A673 (cell line): ENCODE measurements at regions not wholly inside any gene's neighbourhood (a gene's known extent, or its start where the extent isn't known, plus 50 kb on each side); places are given as distances from the start of the nearest gene placed in this dataset.

Experiments
- BruUV-seq: library from RNA; stranded (reverse); fragments of 400-500 nt; replicated peaks from 2 replicates; lab custom pipeline; 2021; lab: Mats Ljungman, UMichigan
- CTCF ChIA-PET: fragments of 300-600 bp; sonication (Branson Sonifier 250); formaldehyde crosslinking; loops from one replicate; lab custom pipeline; 2022; ENCODE audit warnings: antibody characterized with exemption; lab: Charles Lee
- POLR2A ChIA-PET: fragments of 300-600 bp; sonication (Branson Sonifier 250); formaldehyde crosslinking; loops from one replicate; lab custom pipeline; 2022; ENCODE audit warnings: antibody characterized with exemption; ENCODE audit not compliant: low non-redundant PET; lab: Charles Lee
- DNase-seq: peaks from one replicate; pipeline ENCODE4 v3.0.0-alpha.2; 2015; ENCODE audit warnings: low spot score
- H3K27ac ChIP-seq: fragments of 200-600 bp; sonication (generic); 2 replicates; pipeline ENCODE4 v1.5.1; 2016; ENCODE audit warnings: mixed run types, low read depth, mild to moderate bottlenecking, mixed read lengths, antibody characterized with exemption, low read length; ENCODE audit not compliant: poor library complexity, severe bottlenecking
- H3K27me3 ChIP-seq: fragments of 200-600 bp; sonication (generic); replicated peaks from 2 replicates; pipeline ENCODE4 v1.6.1; 2017; ENCODE audit warnings: mixed run types, low read depth, mild to moderate bottlenecking, mixed read lengths, antibody characterized with exemption, low read length; ENCODE audit not compliant: insufficient read depth, poor library complexity
- H3K36me3 ChIP-seq: fragments of 200-600 bp; sonication (generic); 2 replicates; pipeline ENCODE4 v1.6.1; 2016; ENCODE audit warnings: mixed run types, mild to moderate bottlenecking, mixed read lengths, antibody characterized with exemption, low read length; ENCODE audit not compliant: insufficient read depth, poor library complexity, severe bottlenecking
- H3K4me1 ChIP-seq: fragments of 200-600 bp; sonication (generic); 2 replicates; pipeline ENCODE4 v1.6.1; 2017; ENCODE audit warnings: mixed run types, mild to moderate bottlenecking, mixed read lengths, antibody characterized with exemption, low read length; ENCODE audit not compliant: insufficient read depth, poor library complexity, severe bottlenecking
- H3K4me3 ChIP-seq: fragments of 200-600 bp; sonication (generic); 2 replicates; pipeline ENCODE4 v1.5.1; 2016; ENCODE audit warnings: low read depth, mixed run types, mild to moderate bottlenecking, mixed read lengths, low read length; ENCODE audit not compliant: poor library complexity, severe bottlenecking
- H3K9me3 ChIP-seq: fragments of 200-600 bp; sonication (generic); 2 replicates; pipeline ENCODE4 v1.6.1; 2016; ENCODE audit warnings: mixed run types, low read depth, mild to moderate bottlenecking, mixed read lengths, antibody characterized with exemption, low read length; ENCODE audit not compliant: poor library complexity, severe bottlenecking
- EZH2 ChIP-seq: fragments of 200-600 bp; sonication (generic); IDR thresholded peaks from 2 replicates; pipeline ENCODE4 v1.6.1; 2017; ENCODE audit warnings: borderline replicate concordance, low read depth, mild to moderate bottlenecking, mixed read lengths, antibody characterized with exemption, low read length; ENCODE audit not compliant: poor library complexity, severe bottlenecking
- intact Hi-C: fragments of 100-400 bp; cut with micrococcal nuclease; formaldehyde crosslinking; loops from one replicate; pipeline ENCODE4 v1.10.0; 2022; ENCODE audit not compliant: unreplicated experiment
- TF ChIP-seq, protein P1 (sequence below): fragments of 300-800, 200-600 bp; sonication (generic); conservative IDR thresholded peaks from 2 replicates; pipeline ENCODE4 v1.5.1; 2017; ENCODE audit warnings: low read depth, mild to moderate bottlenecking, antibody characterized with exemption, low read length, moderate library complexity, mixed read lengths

DNA sequence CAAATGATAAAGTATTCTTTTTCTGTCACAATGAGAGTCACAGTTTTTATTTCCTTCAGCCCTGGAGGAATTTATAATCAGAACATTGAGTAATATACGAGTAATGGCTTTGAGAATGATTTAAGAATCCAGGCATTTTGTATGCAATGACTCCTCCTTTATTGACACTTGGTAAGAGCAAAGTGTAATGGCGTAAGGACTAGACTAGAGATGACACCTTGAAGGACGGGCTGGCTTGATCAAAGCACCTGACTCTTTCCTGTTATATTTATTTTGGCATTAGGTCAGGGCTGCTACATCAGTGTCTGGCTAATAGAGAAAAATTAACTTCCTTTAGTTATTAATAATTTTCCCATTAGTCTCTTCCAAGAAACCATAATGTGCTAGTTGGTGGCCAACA, 482.4 kb upstream of the GCFC2 start:
- TF ChIP-seq, protein P1, sequence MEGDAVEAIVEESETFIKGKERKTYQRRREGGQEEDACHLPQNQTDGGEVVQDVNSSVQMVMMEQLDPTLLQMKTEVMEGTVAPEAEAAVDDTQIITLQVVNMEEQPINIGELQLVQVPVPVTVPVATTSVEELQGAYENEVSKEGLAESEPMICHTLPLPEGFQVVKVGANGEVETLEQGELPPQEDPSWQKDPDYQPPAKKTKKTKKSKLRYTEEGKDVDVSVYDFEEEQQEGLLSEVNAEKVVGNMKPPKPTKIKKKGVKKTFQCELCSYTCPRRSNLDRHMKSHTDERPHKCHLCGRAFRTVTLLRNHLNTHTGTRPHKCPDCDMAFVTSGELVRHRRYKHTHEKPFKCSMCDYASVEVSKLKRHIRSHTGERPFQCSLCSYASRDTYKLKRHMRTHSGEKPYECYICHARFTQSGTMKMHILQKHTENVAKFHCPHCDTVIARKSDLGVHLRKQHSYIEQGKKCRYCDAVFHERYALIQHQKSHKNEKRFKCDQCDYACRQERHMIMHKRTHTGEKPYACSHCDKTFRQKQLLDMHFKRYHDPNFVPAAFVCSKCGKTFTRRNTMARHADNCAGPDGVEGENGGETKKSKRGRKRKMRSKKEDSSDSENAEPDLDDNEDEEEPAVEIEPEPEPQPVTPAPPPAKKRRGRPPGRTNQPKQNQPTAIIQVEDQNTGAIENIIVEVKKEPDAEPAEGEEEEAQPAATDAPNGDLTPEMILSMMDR = no peak
- no peak for TF ChIP-seq EZH2
- Histone ChIP-seq H3K27ac (no peak overlapping the region), H3K27me3 (no peaks in the 10 kb centered on the region), H3K36me3 (no peaks in the 10 kb centered on the region), H3K9me3 (no peaks in the 10 kb centered on the region), H3K4me1 (peaks cover 7% of the 10 kb centered on the region), H3K4me3 (no peak overlapping the region)
- BruUV-seq = no TSS peak
- ChIA-PET CTCF (no interaction called here), POLR2A (no interaction called here)
- intact Hi-C loops = loop anchor here (5.0 kb wide), 1 partner anchor 296 kb away; no protein-coding TSS in a partner anchor
- no peak for DNase-seq

- no peak overlapping the region for H3K4me3 ChIP-seq
- POLR2A ChIA-PET = no interaction called here
- no peaks in the 10 kb centered on the region for H3K4me1 ChIP-seq
- no TSS peak for BruUV-seq
- no peaks in the 10 kb centered on the region for H3K27me3 ChIP-seq
- H3K9me3 ChIP-seq = no peaks in the 10 kb centered on the region
- TF ChIP-seq EZH2 = no peak
- TF ChIP-seq, protein P1 = no peak
- no peak for DNase-seq
- CTCF ChIA-PET = no interaction called here
- intact Hi-C loops = no loop called here
- H3K27ac ChIP-seq = no peak overlapping the region
- no peaks in the 10 kb centered on the region for H3K36me3 ChIP-seq
Measured at GRCh38 chr2:76188334-76189008, 477.8 kb upstream of the GCFC2 start.

DNA sequence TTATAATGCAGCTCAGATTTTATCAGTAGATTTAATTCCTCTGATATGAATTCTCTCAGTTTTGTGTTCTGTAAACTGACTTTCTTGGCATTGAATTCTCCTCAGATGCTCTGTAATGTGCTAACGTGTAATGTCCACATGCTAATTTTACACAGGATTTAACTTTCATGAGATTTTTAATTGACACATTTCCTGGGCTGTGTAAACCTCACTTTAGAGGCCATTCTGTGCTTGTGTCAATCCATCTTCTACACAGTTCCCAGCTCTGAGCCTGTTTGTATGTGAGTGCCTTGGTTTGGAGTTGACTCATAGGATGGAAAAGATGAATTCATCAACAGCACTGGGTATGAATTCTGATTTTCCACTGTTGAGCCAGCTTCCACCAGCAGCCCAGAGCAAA, 476.7 kb upstream of the GCFC2 start:
- no peaks in the 10 kb centered on the region for H3K9me3 ChIP-seq
- DNase-seq = no peak
- H3K36me3 ChIP-seq = no peaks in the 10 kb centered on the region
- no TSS peak for BruUV-seq
- TF ChIP-seq, protein P1 = no peak
- no peak for TF ChIP-seq EZH2
- intact Hi-C loops = no loop called here
- ChIA-PET CTCF (no interaction called here), POLR2A (no interaction called here)
- no peak overlapping the region for H3K4me3 ChIP-seq
- H3K27me3 ChIP-seq = no peaks in the 10 kb centered on the region
- no peaks in the 10 kb centered on the region for H3K4me1 ChIP-seq
- no peak overlapping the region for H3K27ac ChIP-seq
